Esophagus squamous epithelium (tissue), 4 donors: ENCODE measurements at regions not wholly inside any gene's neighbourhood (a gene's known extent, or its start where the extent isn't known, plus 50 kb on each side); places are given as distances from the start of the nearest gene placed in this dataset.
"Not testable (repeated sequence)": the region's sequence is repeated elsewhere in the genome, so short reads cannot be mapped to it uniquely, and the experiment has no call there.

Experiments
- POLR2A ChIP-seq, 4 donors: fragments of 450-650 bp; IDR thresholded peaks; one replicate each; pipeline ENCODE4 v1.6.1; 2017; ENCODE audit warnings: antibody characterized with exemption in 4 of 4, mild to moderate bottlenecking in 4 of 4, moderate library complexity in 3 of 4
- TF ChIP-seq, protein P1 (sequence below), 6 experiments: fragments of 450-650 bp in 4 of 6; fragments of 200-600 bp in 2 of 6; sonication (generic) in 2 of 6; IDR thresholded peaks; one replicate each; pipeline ENCODE4 v1.5.1; 2016 to 2019; ENCODE audit warnings: antibody characterized with exemption in 6 of 6, mild to moderate bottlenecking in 4 of 6, moderate library complexity in 4 of 6

DNA sequence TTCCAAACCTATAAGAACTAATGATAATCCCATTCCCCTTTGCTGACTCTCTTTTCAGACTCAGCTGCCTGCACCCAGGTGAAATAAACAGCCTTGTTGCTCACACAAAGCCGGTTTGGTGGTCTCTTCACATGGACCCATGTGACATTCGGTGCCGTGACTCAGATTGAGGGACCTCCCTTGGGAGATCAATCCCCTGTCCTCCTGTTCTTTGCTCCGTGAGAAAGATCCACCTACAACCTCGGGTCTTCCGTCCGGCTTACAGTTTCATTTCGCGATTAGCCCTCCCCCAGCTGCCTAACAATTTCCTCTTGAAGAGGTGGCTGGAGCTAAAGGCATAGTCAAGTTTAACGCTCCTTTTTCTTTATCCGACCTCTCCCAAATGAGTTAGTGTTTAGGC is 1324.0 kb downstream of the XPNPEP1 start:
- TF ChIP-seq, protein P1, sequence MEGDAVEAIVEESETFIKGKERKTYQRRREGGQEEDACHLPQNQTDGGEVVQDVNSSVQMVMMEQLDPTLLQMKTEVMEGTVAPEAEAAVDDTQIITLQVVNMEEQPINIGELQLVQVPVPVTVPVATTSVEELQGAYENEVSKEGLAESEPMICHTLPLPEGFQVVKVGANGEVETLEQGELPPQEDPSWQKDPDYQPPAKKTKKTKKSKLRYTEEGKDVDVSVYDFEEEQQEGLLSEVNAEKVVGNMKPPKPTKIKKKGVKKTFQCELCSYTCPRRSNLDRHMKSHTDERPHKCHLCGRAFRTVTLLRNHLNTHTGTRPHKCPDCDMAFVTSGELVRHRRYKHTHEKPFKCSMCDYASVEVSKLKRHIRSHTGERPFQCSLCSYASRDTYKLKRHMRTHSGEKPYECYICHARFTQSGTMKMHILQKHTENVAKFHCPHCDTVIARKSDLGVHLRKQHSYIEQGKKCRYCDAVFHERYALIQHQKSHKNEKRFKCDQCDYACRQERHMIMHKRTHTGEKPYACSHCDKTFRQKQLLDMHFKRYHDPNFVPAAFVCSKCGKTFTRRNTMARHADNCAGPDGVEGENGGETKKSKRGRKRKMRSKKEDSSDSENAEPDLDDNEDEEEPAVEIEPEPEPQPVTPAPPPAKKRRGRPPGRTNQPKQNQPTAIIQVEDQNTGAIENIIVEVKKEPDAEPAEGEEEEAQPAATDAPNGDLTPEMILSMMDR (IDR thresholded peaks at IDR 0.05) = not testable (repeated sequence)
- not testable (repeated sequence) for TF ChIP-seq POLR2A (IDR thresholded peaks at IDR 0.05)
